ENCODE measurements at regions not wholly inside any gene's neighbourhood (a gene's known extent, or its start where the extent isn't known, plus 50 kb on each side); places are given as distances from the start of the nearest gene placed in this dataset.

- H3K4ac ChIP-seq (ENCODE audit: low read depth, low read length) = no peak overlapping the region
- H2AFZ ChIP-seq (ENCODE audit: insufficient read depth, low read length, poor library complexity) = no peak overlapping the region
- no CpG with 5 or more reads among the region's 15 CpGs for WGBS (ENCODE audit: extremely low coverage, insufficient coverage, insufficient read length)
- H2BK12ac ChIP-seq (ENCODE audit: low read length) = no peak overlapping the region
- H2AK5ac ChIP-seq (ENCODE audit: low read length) = no peak overlapping the region
- H3K4me2 ChIP-seq (ENCODE audit: low read length) = no peak overlapping the region
- H3K36me3 ChIP-seq (ENCODE audit: control insufficient read depth in 1 of 2, insufficient read depth in 2 of 2, low read length in 2 of 2) = no peaks in the 10 kb centered on the region
- H3K4me1 ChIP-seq (ENCODE audit: control insufficient read depth in 1 of 2, insufficient read depth in 2 of 2, low read length in 2 of 2) = peaks cover 15 to 19% of the 10 kb centered on the region in 2 experiments
- H3K27ac ChIP-seq (ENCODE audit: low read depth, low read length) = no peak overlapping the region
- no peak overlapping the region for H3K23ac ChIP-seq (ENCODE audit: low read length)
- H2BK120ac ChIP-seq (ENCODE audit: insufficient read depth, low read length, poor library complexity) = no peak overlapping the region
- H3K4me3 ChIP-seq (ENCODE audit: low read depth, low read length) = no peak overlapping the region
- peaks cover 3% of the 10 kb centered on the region for H3K79me1 ChIP-seq (ENCODE audit: low read length)
- H3K18ac ChIP-seq (ENCODE audit: low read length) = no peak overlapping the region
- H3K9me3 ChIP-seq (ENCODE audit: insufficient read depth, low read depth, low read length) = peaks cover 10% of the 10 kb centered on the region
- DNase-seq = no peak
- H4K8ac ChIP-seq (ENCODE audit: low read depth, low read length) = no peak overlapping the region
- H4K12ac ChIP-seq (ENCODE audit: low read depth, low read length) = no peak overlapping the region
- H3K79me2 ChIP-seq (ENCODE audit: control insufficient read depth, insufficient read depth, low read length, poor library complexity) = no peaks in the 10 kb centered on the region
- no peaks in the 10 kb centered on the region for H3K27me3 ChIP-seq (ENCODE audit: insufficient read depth, low read length)
- H2BK5ac ChIP-seq (ENCODE audit: low read depth, low read length, poor library complexity) = no peak overlapping the region
- H3K9ac ChIP-seq (ENCODE audit: low read length) = no peak overlapping the region
- H4K91ac ChIP-seq (ENCODE audit: low read depth, low read length) = no peak overlapping the region
- no peak overlapping the region for H3K14ac ChIP-seq (ENCODE audit: low read length)
These were observed 374.2 kb downstream of the PREX1 start for GRCh38 chr20:48453477-48454093.

GRCh38 chr20:48451401-48451800 is 376.4 kb downstream of the PREX1 start:
- H4K12ac ChIP-seq (ENCODE audit: low read depth, low read length) = no peak overlapping the region
- H2BK12ac ChIP-seq (ENCODE audit: low read length) = no peak overlapping the region
- H3K23ac ChIP-seq (ENCODE audit: low read length) = no peak overlapping the region
- WGBS (ENCODE audit: extremely low coverage, insufficient coverage, insufficient read length) = no CpG with 5 or more reads among the region's 6 CpGs
- H3K9me3 ChIP-seq (ENCODE audit: insufficient read depth, low read depth, low read length) = peaks cover 13% of the 10 kb centered on the region
- no peak overlapping the region for H3K9ac ChIP-seq (ENCODE audit: low read length)
- no peaks in the 10 kb centered on the region for H3K79me2 ChIP-seq (ENCODE audit: control insufficient read depth, insufficient read depth, low read length, poor library complexity)
- H2AK5ac ChIP-seq (ENCODE audit: low read length) = no peak overlapping the region
- no peak overlapping the region for H2AFZ ChIP-seq (ENCODE audit: insufficient read depth, low read length, poor library complexity)
- H2BK120ac ChIP-seq (ENCODE audit: insufficient read depth, low read length, poor library complexity) = no peak overlapping the region
- DNase-seq = no peak
- no peak overlapping the region for H3K14ac ChIP-seq (ENCODE audit: low read length)
- no peak overlapping the region for H3K18ac ChIP-seq (ENCODE audit: low read length)
- H3K36me3 ChIP-seq (ENCODE audit: control insufficient read depth in 1 of 2, insufficient read depth in 2 of 2, low read length in 2 of 2) = no peaks in the 10 kb centered on the region
- H4K91ac ChIP-seq (ENCODE audit: low read depth, low read length) = no peak overlapping the region
- H3K4me2 ChIP-seq (ENCODE audit: low read length) = no peak overlapping the region
- H3K27me3 ChIP-seq (ENCODE audit: insufficient read depth, low read length) = no peaks in the 10 kb centered on the region
- no peak overlapping the region for H2BK5ac ChIP-seq (ENCODE audit: low read depth, low read length, poor library complexity)
- no peak overlapping the region for H4K8ac ChIP-seq (ENCODE audit: low read depth, low read length)
- no peak overlapping the region for H3K4ac ChIP-seq (ENCODE audit: low read depth, low read length)
- no peak overlapping the region for H3K27ac ChIP-seq (ENCODE audit: low read depth, low read length)
- peaks cover 9 to 11% of the 10 kb centered on the region in 2 experiments for H3K4me1 ChIP-seq (ENCODE audit: control insufficient read depth in 1 of 2, insufficient read depth in 2 of 2, low read length in 2 of 2)
- peaks cover 2% of the 10 kb centered on the region for H3K79me1 ChIP-seq (ENCODE audit: low read length)
- no peak overlapping the region for H3K4me3 ChIP-seq (ENCODE audit: low read depth, low read length)

GRCh38 chr20:48448666-48449600 is 378.9 kb downstream of the PREX1 start:
- H2BK5ac ChIP-seq (ENCODE audit: low read depth, low read length, poor library complexity) = no peak overlapping the region
- H3K27me3 ChIP-seq (ENCODE audit: insufficient read depth, low read length) = no peaks in the 10 kb centered on the region
- no peak overlapping the region for H3K23ac ChIP-seq (ENCODE audit: low read length)
- no peak overlapping the region for H3K14ac ChIP-seq (ENCODE audit: low read length)
- H3K4me3 ChIP-seq (ENCODE audit: low read depth, low read length) = no peak overlapping the region
- no peak overlapping the region for H2AK5ac ChIP-seq (ENCODE audit: low read length)
- H4K12ac ChIP-seq (ENCODE audit: low read depth, low read length) = no peak overlapping the region
- H3K9me3 ChIP-seq (ENCODE audit: insufficient read depth, low read depth, low read length) = peaks cover 12% of the 10 kb centered on the region
- no peak overlapping the region for H3K18ac ChIP-seq (ENCODE audit: low read length)
- no peak overlapping the region for H2BK120ac ChIP-seq (ENCODE audit: insufficient read depth, low read length, poor library complexity)
- no CpG with 5 or more reads among the region's 10 CpGs for WGBS (ENCODE audit: extremely low coverage, insufficient coverage, insufficient read length)
- no peaks in the 10 kb centered on the region for H3K79me2 ChIP-seq (ENCODE audit: control insufficient read depth, insufficient read depth, low read length, poor library complexity)
- no peak overlapping the region for H3K4me2 ChIP-seq (ENCODE audit: low read length)
- H3K27ac ChIP-seq (ENCODE audit: low read depth, low read length) = no peak overlapping the region
- no peaks in the 10 kb centered on the region for H3K36me3 ChIP-seq (ENCODE audit: control insufficient read depth in 1 of 2, insufficient read depth in 2 of 2, low read length in 2 of 2)
- H4K91ac ChIP-seq (ENCODE audit: low read depth, low read length) = no peak overlapping the region
- H3K4ac ChIP-seq (ENCODE audit: low read depth, low read length) = no peak overlapping the region
- H2AFZ ChIP-seq (ENCODE audit: insufficient read depth, low read length, poor library complexity) = no peak overlapping the region
- DNase-seq = no peak
- no peak overlapping the region for H3K9ac ChIP-seq (ENCODE audit: low read length)
- H3K4me1 ChIP-seq (ENCODE audit: control insufficient read depth in 1 of 2, insufficient read depth in 2 of 2, low read length in 2 of 2) = no peaks in the 10 kb centered on the region
- no peaks in the 10 kb centered on the region for H3K79me1 ChIP-seq (ENCODE audit: low read length)
- no peak overlapping the region for H2BK12ac ChIP-seq (ENCODE audit: low read length)
- H4K8ac ChIP-seq (ENCODE audit: low read depth, low read length) = no peak overlapping the region

GRCh38 chr20:48447456-48447855 is 380.3 kb downstream of the PREX1 start:
- no peak overlapping the region for H4K8ac ChIP-seq (ENCODE audit: low read depth, low read length)
- H3K9me3 ChIP-seq (ENCODE audit: insufficient read depth, low read depth, low read length) = peaks cover 12% of the 10 kb centered on the region
- H4K91ac ChIP-seq (ENCODE audit: low read depth, low read length) = no peak overlapping the region
- peak overlapping the region; percentile 23 for H3K4me3 ChIP-seq (ENCODE audit: low read depth, low read length)
- no peak overlapping the region for H3K4ac ChIP-seq (ENCODE audit: low read depth, low read length)
- H3K79me1 ChIP-seq (ENCODE audit: low read length) = no peaks in the 10 kb centered on the region
- H3K27me3 ChIP-seq (ENCODE audit: insufficient read depth, low read length) = no peaks in the 10 kb centered on the region
- H3K4me2 ChIP-seq (ENCODE audit: low read length) = no peak overlapping the region
- H3K14ac ChIP-seq (ENCODE audit: low read length) = no peak overlapping the region
- no peak overlapping the region for H2AK5ac ChIP-seq (ENCODE audit: low read length)
- H3K4me1 ChIP-seq (ENCODE audit: control insufficient read depth in 1 of 2, insufficient read depth in 2 of 2, low read length in 2 of 2) = no peaks in the 10 kb centered on the region
- H3K36me3 ChIP-seq (ENCODE audit: control insufficient read depth in 1 of 2, insufficient read depth in 2 of 2, low read length in 2 of 2) = no peaks in the 10 kb centered on the region
- H3K9ac ChIP-seq (ENCODE audit: low read length) = peak overlapping the region; percentile 41
- H4K12ac ChIP-seq (ENCODE audit: low read depth, low read length) = no peak overlapping the region
- H3K18ac ChIP-seq (ENCODE audit: low read length) = no peak overlapping the region
- no peaks in the 10 kb centered on the region for H3K79me2 ChIP-seq (ENCODE audit: control insufficient read depth, insufficient read depth, low read length, poor library complexity)
- no peak overlapping the region for H3K23ac ChIP-seq (ENCODE audit: low read length)
- H2BK12ac ChIP-seq (ENCODE audit: low read length) = no peak overlapping the region
- WGBS (ENCODE audit: extremely low coverage, insufficient coverage, insufficient read length) = no CpG with 5 or more reads among the region's 4 CpGs
- no peak overlapping the region for H2BK120ac ChIP-seq (ENCODE audit: insufficient read depth, low read length, poor library complexity)
- H2AFZ ChIP-seq (ENCODE audit: insufficient read depth, low read length, poor library complexity) = no peak overlapping the region
- DNase-seq = no peak
- H3K27ac ChIP-seq (ENCODE audit: low read depth, low read length) = no peak overlapping the region
- no peak overlapping the region for H2BK5ac ChIP-seq (ENCODE audit: low read depth, low read length, poor library complexity)
